Retinal pigment epithelial cell (primary cell): ENCODE measurements at regions not wholly inside any gene's neighbourhood (a gene's known extent, or its start where the extent isn't known, plus 50 kb on each side); places are given as distances from the start of the nearest gene placed in this dataset.

Experiments
- DNase-seq: peaks from one replicate; pipeline ENCODE4 v3.0.0-alpha.2; 2010; ENCODE audit warnings: low read depth
- H3K4me3 ChIP-seq: 2 replicates; pipeline ENCODE4 v1.5.1; 2011; ENCODE audit warnings: mild to moderate bottlenecking, low read length, control low read depth, moderate library complexity
- TF ChIP-seq, protein P1 (sequence below): conservative IDR thresholded peaks from 2 replicates; pipeline ENCODE4 v1.5.1; 2011; ENCODE audit warnings: low read depth, low read length, control low read depth, inconsistent platforms

DNA sequence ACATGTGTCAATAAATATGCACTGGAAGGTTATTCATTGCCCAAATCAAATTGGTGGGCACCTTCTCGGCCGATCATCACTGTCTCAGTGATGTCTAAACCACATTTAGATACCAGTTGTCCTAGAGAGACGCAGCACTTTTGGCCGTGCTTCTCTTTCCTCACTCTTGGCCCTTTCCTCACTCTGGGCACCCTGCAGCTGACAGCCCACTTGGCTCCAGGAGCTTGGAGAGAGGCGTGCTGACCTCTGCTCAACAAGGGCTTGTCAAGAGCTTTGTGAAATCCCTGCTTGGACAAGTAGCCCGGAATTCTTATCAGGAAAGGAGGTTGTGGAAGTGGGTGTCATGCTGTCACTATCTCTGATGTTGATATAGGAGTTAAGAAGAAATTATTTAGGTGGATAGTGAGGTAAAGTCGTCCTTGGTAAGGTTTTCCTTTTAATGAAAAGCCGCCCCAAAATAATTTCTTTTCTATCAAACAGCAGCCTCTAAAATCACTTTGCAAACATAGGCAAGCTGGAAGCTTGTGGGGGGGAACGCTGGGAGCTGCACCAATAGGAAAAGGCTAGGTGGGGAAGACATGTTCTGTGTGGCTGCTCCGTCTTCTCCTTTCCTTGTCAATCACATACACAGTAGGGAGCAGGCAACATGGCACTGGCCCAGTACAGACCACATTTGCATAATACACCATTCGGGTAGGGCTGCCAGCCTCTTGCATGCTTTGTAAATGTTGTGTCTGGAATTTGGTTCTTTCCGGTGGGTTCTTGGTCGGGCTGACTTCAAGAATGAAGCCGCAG, 126.8 kb upstream of the UBE3A start:
- TF ChIP-seq, protein P1, sequence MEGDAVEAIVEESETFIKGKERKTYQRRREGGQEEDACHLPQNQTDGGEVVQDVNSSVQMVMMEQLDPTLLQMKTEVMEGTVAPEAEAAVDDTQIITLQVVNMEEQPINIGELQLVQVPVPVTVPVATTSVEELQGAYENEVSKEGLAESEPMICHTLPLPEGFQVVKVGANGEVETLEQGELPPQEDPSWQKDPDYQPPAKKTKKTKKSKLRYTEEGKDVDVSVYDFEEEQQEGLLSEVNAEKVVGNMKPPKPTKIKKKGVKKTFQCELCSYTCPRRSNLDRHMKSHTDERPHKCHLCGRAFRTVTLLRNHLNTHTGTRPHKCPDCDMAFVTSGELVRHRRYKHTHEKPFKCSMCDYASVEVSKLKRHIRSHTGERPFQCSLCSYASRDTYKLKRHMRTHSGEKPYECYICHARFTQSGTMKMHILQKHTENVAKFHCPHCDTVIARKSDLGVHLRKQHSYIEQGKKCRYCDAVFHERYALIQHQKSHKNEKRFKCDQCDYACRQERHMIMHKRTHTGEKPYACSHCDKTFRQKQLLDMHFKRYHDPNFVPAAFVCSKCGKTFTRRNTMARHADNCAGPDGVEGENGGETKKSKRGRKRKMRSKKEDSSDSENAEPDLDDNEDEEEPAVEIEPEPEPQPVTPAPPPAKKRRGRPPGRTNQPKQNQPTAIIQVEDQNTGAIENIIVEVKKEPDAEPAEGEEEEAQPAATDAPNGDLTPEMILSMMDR, result no peak
- no peak for DNase-seq
- H3K4me3 ChIP-seq, result no peak overlapping the region

GRCh38 chr15:25563596-25563995, 124.8 kb upstream of the UBE3A start:
- TF ChIP-seq, protein P1, result no peak
- H3K4me3 ChIP-seq, result no peak overlapping the region
- no peak for DNase-seq

- H3K4me3 ChIP-seq, result no peak overlapping the region
- TF ChIP-seq, protein P1, result no peak
- no peak for DNase-seq
Measured at GRCh38 chr15:25557926-25558325, 119.1 kb upstream of the UBE3A start.

- DNase-seq, result no peak
- no peak overlapping the region for H3K4me3 ChIP-seq
- TF ChIP-seq, protein P1, result no peak
Measured at GRCh38 chr15:25556136-25556535, 117.3 kb upstream of the UBE3A start.

- TF ChIP-seq, protein P1, result no peak
- H3K4me3 ChIP-seq, result no peak overlapping the region
Measured at GRCh38 chr15:25554640-25555039, 115.8 kb upstream of the UBE3A start.

GRCh38 chr15:25548600-25548999, 109.8 kb upstream of the UBE3A start:
- TF ChIP-seq, protein P1, result no peak
- H3K4me3 ChIP-seq, result no peak overlapping the region
- DNase-seq, result no peak

More at GRCh38 chr15:25554640-25555039, 115.8 kb upstream of the UBE3A start:
- no peak for DNase-seq

DNA sequence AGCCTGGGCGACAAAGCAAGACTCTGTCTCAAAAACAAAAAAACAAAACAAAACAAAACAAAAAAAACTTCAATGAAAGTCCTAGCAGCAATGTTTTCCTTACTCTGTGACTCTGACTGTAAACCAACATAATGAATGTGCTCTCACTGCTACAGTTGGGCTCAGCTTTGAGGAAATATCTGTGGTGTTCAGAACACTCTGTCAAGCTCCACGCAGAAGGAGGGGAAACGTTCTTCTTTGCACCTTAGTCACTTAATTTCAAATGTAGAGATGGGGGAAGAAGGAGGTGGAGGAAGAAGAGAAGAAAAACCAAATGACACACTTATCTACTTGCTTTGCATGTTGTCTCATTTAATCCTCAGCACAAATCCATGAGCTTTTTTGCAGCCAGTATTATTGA, 107.1 kb upstream of the UBE3A start:
- DNase-seq, result no peak
- TF ChIP-seq, protein P1, result no peak
- H3K4me3 ChIP-seq, result no peak overlapping the region
